ENCODE measurements at regions not wholly inside any gene's neighbourhood (a gene's known extent, or its start where the extent isn't known, plus 50 kb on each side); places are given as distances from the start of the nearest gene placed in this dataset.

- no peaks in the 10 kb centered on the region for H3K36me3 Mint-ChIP-seq
- no peaks in the 10 kb centered on the region for H3K27me3 Mint-ChIP-seq
- TF ChIP-seq CTCF (conservative IDR thresholded peaks at IDR 0.05), result no peak
- peaks cover 11% of the 10 kb centered on the region for H3K4me1 Mint-ChIP-seq (ENCODE audit: unreplicated experiment)
- H3K4me3 Mint-ChIP-seq, result no peak overlapping the region
- no peaks in the 10 kb centered on the region for H3K9me3 Mint-ChIP-seq
- DNase-seq (ENCODE audit: extremely low spot score, unreplicated experiment), result no peak
- no peak overlapping the region for H3K27ac Mint-ChIP-seq
Observed at GRCh38 chr21:30986965-30987364, 51.3 kb downstream of the KRTAP19-8 start.

- Mint-ChIP-seq H3K4me1 (ENCODE audit: unreplicated experiment) (peaks cover 9% of the 10 kb centered on the region), H3K9me3 (no peaks in the 10 kb centered on the region), H3K36me3 (no peaks in the 10 kb centered on the region), H3K27me3 (no peaks in the 10 kb centered on the region), H3K27ac (no peak overlapping the region), H3K4me3 (no peak overlapping the region)
- no peak for DNase-seq (ENCODE audit: extremely low spot score, unreplicated experiment)
- TF ChIP-seq CTCF (conservative IDR thresholded peaks at IDR 0.05), result no peak
Observed at GRCh38 chr21:30984889-30985288, 53.4 kb downstream of the KRTAP19-8 start.

- H3K4me3 Mint-ChIP-seq, result no peak overlapping the region
- peaks cover 11% of the 10 kb centered on the region for H3K4me1 Mint-ChIP-seq (ENCODE audit: unreplicated experiment)
- H3K9me3 Mint-ChIP-seq, result peaks cover 4% of the 10 kb centered on the region
Observed at GRCh38 chr21:30981403-30981802, 56.9 kb downstream of the KRTAP19-8 start.

GRCh38 chr21:30979054-30979453, 59.2 kb downstream of the KRTAP19-8 start:
- Mint-ChIP-seq H3K4me3 (no peak overlapping the region), H3K27me3 (no peaks in the 10 kb centered on the region), H3K4me1 (ENCODE audit: unreplicated experiment) (peaks cover 11% of the 10 kb centered on the region), H3K36me3 (no peaks in the 10 kb centered on the region), H3K27ac (no peak overlapping the region), H3K9me3 (peaks cover 7% of the 10 kb centered on the region)
- no peak for DNase-seq (ENCODE audit: extremely low spot score, unreplicated experiment)
- no peak for TF ChIP-seq CTCF (conservative IDR thresholded peaks at IDR 0.05)

More at GRCh38 chr21:30981403-30981802, 56.9 kb downstream of the KRTAP19-8 start:
- Mint-ChIP-seq H3K36me3 (no peaks in the 10 kb centered on the region), H3K27me3 (no peaks in the 10 kb centered on the region), H3K27ac (no peak overlapping the region)
- DNase-seq (ENCODE audit: extremely low spot score, unreplicated experiment), result no peak
- no peak for TF ChIP-seq CTCF (conservative IDR thresholded peaks at IDR 0.05)

GRCh38 chr21:30964283-30964682, 74.0 kb downstream of the KRTAP19-8 start:
- no peak for TF ChIP-seq CTCF (conservative IDR thresholded peaks at IDR 0.05)
- no peak overlapping the region for H3K27ac Mint-ChIP-seq
- no peaks in the 10 kb centered on the region for H3K4me1 Mint-ChIP-seq (ENCODE audit: unreplicated experiment)
- DNase-seq (ENCODE audit: extremely low spot score, unreplicated experiment), result no peak
- no peaks in the 10 kb centered on the region for H3K36me3 Mint-ChIP-seq
- no peak overlapping the region for H3K4me3 Mint-ChIP-seq
- no peaks in the 10 kb centered on the region for H3K9me3 Mint-ChIP-seq
- H3K27me3 Mint-ChIP-seq, result no peaks in the 10 kb centered on the region

GRCh38 chr21:30963502-30963901, 74.8 kb downstream of the KRTAP19-8 start:
- no peaks in the 10 kb centered on the region for H3K27me3 Mint-ChIP-seq
- no peak overlapping the region for H3K27ac Mint-ChIP-seq
- H3K36me3 Mint-ChIP-seq, result no peaks in the 10 kb centered on the region
- H3K4me1 Mint-ChIP-seq (ENCODE audit: unreplicated experiment), result no peaks in the 10 kb centered on the region
- no peaks in the 10 kb centered on the region for H3K9me3 Mint-ChIP-seq
- DNase-seq (ENCODE audit: extremely low spot score, unreplicated experiment), result no peak
- H3K4me3 Mint-ChIP-seq, result no peak overlapping the region
- no peak for TF ChIP-seq CTCF (conservative IDR thresholded peaks at IDR 0.05)

Measured in type B pancreatic cell (in vitro differentiated cells).